ENCODE measurements at regions not wholly inside any gene's neighbourhood (a gene's known extent, or its start where the extent isn't known, plus 50 kb on each side); places are given as distances from the start of the nearest gene placed in this dataset.
"Not testable (repeated sequence)": the region's sequence is repeated elsewhere in the genome, so short reads cannot be mapped to it uniquely, and the experiment has no call there.

- Mint-ChIP-seq H3K4me3 (no peak overlapping the region), H3K27me3 (peaks cover 0 to 7% of the 10 kb centered on the region in 2 donors), H3K4me1 (ENCODE audit: low read depth in 2 of 2) (no peaks in the 10 kb centered on the region), H3K9me3 (no peaks in the 10 kb centered on the region), H3K36me3 (ENCODE audit: insufficient read depth) (no peaks in the 10 kb centered on the region), H3K27ac (no peak overlapping the region)
- DNase-seq, result no peak
- no peak for ATAC-seq (replicated peaks)
These were observed 272.5 kb upstream of the ARHGEF26 start for GRCh38 chr3:153848702-153849101.

GRCh38 chr3:153852355-153852754 lies 268.8 kb upstream of the ARHGEF26 start:
- DNase-seq (no peak), ATAC-seq (replicated peaks) (no peak)
- H3K27me3 Mint-ChIP-seq, result peaks cover 10 to 19% of the 10 kb centered on the region in 2 donors
- H3K36me3 Mint-ChIP-seq (ENCODE audit: insufficient read depth), result no peaks in the 10 kb centered on the region
- no peaks in the 10 kb centered on the region for H3K9me3 Mint-ChIP-seq
- H3K27ac Mint-ChIP-seq, result no peak overlapping the region
- H3K4me1 Mint-ChIP-seq (ENCODE audit: low read depth in 2 of 2), result no peaks in the 10 kb centered on the region
- H3K4me3 Mint-ChIP-seq, result no peak overlapping the region

GRCh38 chr3:153853163-153853562 lies 268.0 kb upstream of the ARHGEF26 start:
- H3K36me3 Mint-ChIP-seq (ENCODE audit: insufficient read depth), result no peaks in the 10 kb centered on the region
- DNase-seq (no peak), ATAC-seq (replicated peaks) (no peak)
- no peak overlapping the region for H3K4me3 Mint-ChIP-seq
- H3K27ac Mint-ChIP-seq, result no peak overlapping the region
- H3K27me3 Mint-ChIP-seq, result peaks cover 10 to 15% of the 10 kb centered on the region in 2 donors
- H3K9me3 Mint-ChIP-seq, result no peaks in the 10 kb centered on the region
- no peaks in the 10 kb centered on the region for H3K4me1 Mint-ChIP-seq (ENCODE audit: low read depth in 2 of 2)

- DNase-seq (no peak), ATAC-seq (replicated peaks) (no peak)
- Mint-ChIP-seq H3K27me3 (peaks cover 10 to 15% of the 10 kb centered on the region in 2 donors), H3K4me1 (ENCODE audit: low read depth in 2 of 2) (no peaks in the 10 kb centered on the region), H3K36me3 (ENCODE audit: insufficient read depth) (no peaks in the 10 kb centered on the region), H3K27ac (no peak overlapping the region), H3K9me3 (no peaks in the 10 kb centered on the region), H3K4me3 (no peak overlapping the region)
These were observed 265.4 kb upstream of the ARHGEF26 start for GRCh38 chr3:153855772-153856171.

- Mint-ChIP-seq H3K27ac (no peak overlapping the region), H3K36me3 (ENCODE audit: insufficient read depth) (no peaks in the 10 kb centered on the region), H3K4me3 (no peak overlapping the region), H3K27me3 (peaks cover 10 to 15% of the 10 kb centered on the region in 2 donors), H3K9me3 (no peaks in the 10 kb centered on the region), H3K4me1 (ENCODE audit: low read depth in 2 of 2) (no peaks in the 10 kb centered on the region)
- DNase-seq (no peak), ATAC-seq (replicated peaks) (no peak)
These were observed 264.3 kb upstream of the ARHGEF26 start for GRCh38 chr3:153856932-153857331.

- ATAC-seq (replicated peaks) (no peak), DNase-seq (no peak)
- no peaks in the 10 kb centered on the region for H3K4me1 Mint-ChIP-seq (ENCODE audit: low read depth in 2 of 2)
- no peaks in the 10 kb centered on the region for H3K9me3 Mint-ChIP-seq
- peaks cover 7 to 17% of the 10 kb centered on the region in 2 donors for H3K27me3 Mint-ChIP-seq
- no peak overlapping the region for H3K27ac Mint-ChIP-seq
- no peaks in the 10 kb centered on the region for H3K36me3 Mint-ChIP-seq (ENCODE audit: insufficient read depth)
- H3K4me3 Mint-ChIP-seq, result no peak overlapping the region
These were observed 256.4 kb upstream of the ARHGEF26 start for GRCh38 chr3:153864793-153865192.

- DNase-seq, result no peak
- no peaks in the 10 kb centered on the region for H3K4me1 Mint-ChIP-seq (ENCODE audit: low read depth in 2 of 2)
- H3K36me3 Mint-ChIP-seq (ENCODE audit: insufficient read depth), result no peaks in the 10 kb centered on the region
- no peak overlapping the region for H3K4me3 Mint-ChIP-seq
- peaks cover 11 to 18% of the 10 kb centered on the region in 2 donors for H3K27me3 Mint-ChIP-seq
- H3K9me3 Mint-ChIP-seq, result no peaks in the 10 kb centered on the region
- H3K27ac Mint-ChIP-seq, result no peak overlapping the region
- ATAC-seq (replicated peaks), result no peak
These were observed 254.3 kb upstream of the ARHGEF26 start for GRCh38 chr3:153866901-153867300.

GRCh38 chr3:153874348-153874747 lies 246.8 kb upstream of the ARHGEF26 start:
- not testable (repeated sequence) for ATAC-seq (replicated peaks); H3K36me3 Mint-ChIP-seq (ENCODE audit: insufficient read depth); H3K4me1 Mint-ChIP-seq (ENCODE audit: low read depth in 2 of 2); H3K4me3 Mint-ChIP-seq; H3K9me3 Mint-ChIP-seq; H3K27ac Mint-ChIP-seq; DNase-seq
- H3K27me3 Mint-ChIP-seq, result peaks cover 6 to 13% of the 10 kb centered on the region in 2 donors

- no peaks in the 10 kb centered on the region for H3K4me1 Mint-ChIP-seq (ENCODE audit: low read depth in 2 of 2)
- peaks cover 0 to 4% of the 10 kb centered on the region in 2 donors for H3K27me3 Mint-ChIP-seq
- H3K4me3 Mint-ChIP-seq, result no peak overlapping the region
- DNase-seq, result no peak
- no peaks in the 10 kb centered on the region for H3K36me3 Mint-ChIP-seq (ENCODE audit: insufficient read depth)
- peaks cover 0 to 5% of the 10 kb centered on the region in 2 donors for H3K9me3 Mint-ChIP-seq
- no peak for ATAC-seq (replicated peaks)
- H3K27ac Mint-ChIP-seq, result no peak overlapping the region
These were observed 240.7 kb upstream of the ARHGEF26 start for GRCh38 chr3:153880493-153880892.

GRCh38 chr3:153881201-153881600 lies 240.0 kb upstream of the ARHGEF26 start:
- H3K9me3 Mint-ChIP-seq, result peaks cover 0 to 1% of the 10 kb centered on the region in 2 donors
- ATAC-seq (replicated peaks), result no peak
- H3K4me3 Mint-ChIP-seq, result no peak overlapping the region
- H3K27me3 Mint-ChIP-seq, result peaks cover 0 to under 1% of the 10 kb centered on the region in 2 donors
- no peaks in the 10 kb centered on the region for H3K4me1 Mint-ChIP-seq (ENCODE audit: low read depth in 2 of 2)
- no peak overlapping the region for H3K27ac Mint-ChIP-seq
- no peak for DNase-seq
- no peaks in the 10 kb centered on the region for H3K36me3 Mint-ChIP-seq (ENCODE audit: insufficient read depth)

- Mint-ChIP-seq H3K27ac (no peak overlapping the region), H3K27me3 (no peaks in the 10 kb centered on the region), H3K9me3 (no peaks in the 10 kb centered on the region), H3K36me3 (ENCODE audit: insufficient read depth) (no peaks in the 10 kb centered on the region), H3K4me3 (no peak overlapping the region), H3K4me1 (ENCODE audit: low read depth in 2 of 2) (no peaks in the 10 kb centered on the region)
- DNase-seq (no peak), ATAC-seq (replicated peaks) (no peak)
These were observed 235.8 kb upstream of the ARHGEF26 start for GRCh38 chr3:153885359-153885758.

- no peak for DNase-seq
- no peak for ATAC-seq (replicated peaks)
These were observed 231.3 kb upstream of the ARHGEF26 start for GRCh38 chr3:153889905-153890334.

GRCh38 chr3:153892126-153892525 lies 229.1 kb upstream of the ARHGEF26 start:
- no peaks in the 10 kb centered on the region for H3K9me3 Mint-ChIP-seq
- ATAC-seq (replicated peaks) (no peak), DNase-seq (no peak)
- H3K27ac Mint-ChIP-seq, result no peak overlapping the region
- no peaks in the 10 kb centered on the region for H3K27me3 Mint-ChIP-seq
- H3K4me1 Mint-ChIP-seq (ENCODE audit: low read depth in 2 of 2), result no peaks in the 10 kb centered on the region
- H3K36me3 Mint-ChIP-seq (ENCODE audit: insufficient read depth), result no peaks in the 10 kb centered on the region
- H3K4me3 Mint-ChIP-seq, result no peak overlapping the region

More at GRCh38 chr3:153889905-153890334, 231.3 kb upstream of the ARHGEF26 start:
- Mint-ChIP-seq H3K27me3 (no peaks in the 10 kb centered on the region), H3K36me3 (ENCODE audit: insufficient read depth) (no peaks in the 10 kb centered on the region), H3K27ac (no peak overlapping the region), H3K4me3 (no peak overlapping the region), H3K9me3 (no peaks in the 10 kb centered on the region), H3K4me1 (ENCODE audit: low read depth in 2 of 2) (no peaks in the 10 kb centered on the region)

GRCh38 chr3:153894857-153895256 lies 226.3 kb upstream of the ARHGEF26 start:
- no peaks in the 10 kb centered on the region for H3K36me3 Mint-ChIP-seq (ENCODE audit: insufficient read depth)
- DNase-seq (no peak), ATAC-seq (replicated peaks) (no peak)
- H3K9me3 Mint-ChIP-seq, result no peaks in the 10 kb centered on the region
- H3K4me3 Mint-ChIP-seq, result no peak overlapping the region
- H3K27me3 Mint-ChIP-seq, result no peaks in the 10 kb centered on the region
- no peaks in the 10 kb centered on the region for H3K4me1 Mint-ChIP-seq (ENCODE audit: low read depth in 2 of 2)
- H3K27ac Mint-ChIP-seq, result no peak overlapping the region

GRCh38 chr3:153896197-153896596 lies 225.0 kb upstream of the ARHGEF26 start:
- no peak overlapping the region for H3K4me3 Mint-ChIP-seq
- DNase-seq (no peak), ATAC-seq (replicated peaks) (no peak)
- no peaks in the 10 kb centered on the region for H3K4me1 Mint-ChIP-seq (ENCODE audit: low read depth in 2 of 2)
- H3K27me3 Mint-ChIP-seq, result no peaks in the 10 kb centered on the region
- no peak overlapping the region for H3K27ac Mint-ChIP-seq
- no peaks in the 10 kb centered on the region for H3K9me3 Mint-ChIP-seq
- H3K36me3 Mint-ChIP-seq (ENCODE audit: insufficient read depth), result no peaks in the 10 kb centered on the region

Data from effector memory CD8-positive, alpha-beta T cell (primary cell).